ENCODE measurements at regions not wholly inside any gene's neighbourhood (a gene's known extent, or its start where the extent isn't known, plus 50 kb on each side); places are given as distances from the start of the nearest gene placed in this dataset.

- ATAC-seq: no peak
- no peak for TF ChIP-seq POLR2A (IDR thresholded peaks at IDR 0.05)
- no peak for TF ChIP-seq CTCF (IDR thresholded peaks at IDR 0.05)
- Histone ChIP-seq H3K4me1 (no peaks in the 10 kb centered on the region), H3K9me3 (no peaks in the 10 kb centered on the region), H3K27ac (no peak overlapping the region), H3K4me3 (no peak overlapping the region), H3K27me3 (no peaks in the 10 kb centered on the region), H3K36me3 (replicated peaks in 1 of 2; ENCODE audit: insufficient read depth in 1 of 2, low read depth in 2 of 2) (no peaks in the 10 kb centered on the region)
- intact Hi-C loops (cut with DNase I): no loop called here
- DNase-seq: no peak
- WGBS, 2 donors: 70 to 73% methylated on average over 5 of the region's 5 CpGs
Observed at GRCh38 chr14:87879389-87879788, 113.6 kb downstream of the GALC start.

- no peak overlapping the region for H3K27ac ChIP-seq
- no peaks in the 10 kb centered on the region for H3K9me3 ChIP-seq
- no peaks in the 10 kb centered on the region for H3K4me1 ChIP-seq
- no peaks in the 10 kb centered on the region for H3K36me3 ChIP-seq (replicated peaks in 1 of 2; ENCODE audit: insufficient read depth in 1 of 2, low read depth in 2 of 2)
- DNase-seq: no peak
- WGBS, 2 donors: 24 to 25% methylated on average over 2 of the region's 2 CpGs
- no peak overlapping the region for H3K4me3 ChIP-seq
- no peaks in the 10 kb centered on the region for H3K27me3 ChIP-seq
- TF ChIP-seq CTCF (IDR thresholded peaks at IDR 0.05): no peak
- ATAC-seq: no peak
- intact Hi-C loops (cut with DNase I): no loop called here
Observed at GRCh38 chr14:87878959-87879358, 114.0 kb downstream of the GALC start.

- WGBS, 2 donors: 83 to 89% methylated on average over 6 of the region's 6 CpGs
- Histone ChIP-seq H3K4me3 (no peak overlapping the region), H3K27me3 (no peaks in the 10 kb centered on the region), H3K36me3 (replicated peaks in 1 of 2; ENCODE audit: insufficient read depth in 1 of 2, low read depth in 2 of 2) (no peaks in the 10 kb centered on the region), H3K4me1 (no peaks in the 10 kb centered on the region), H3K27ac (no peak overlapping the region), H3K9me3 (no peaks in the 10 kb centered on the region)
- ATAC-seq: no peak
- no peak for DNase-seq
- intact Hi-C loops (cut with DNase I): no loop called here
- TF ChIP-seq POLR2A (IDR thresholded peaks at IDR 0.05): no peak
- TF ChIP-seq CTCF (IDR thresholded peaks at IDR 0.05): no peak
Observed at GRCh38 chr14:87877877-87878276, 115.1 kb downstream of the GALC start.

- ATAC-seq (no peak), DNase-seq (no peak)
- WGBS, 2 donors: 20 to 26% methylated on average over 2 of the region's 2 CpGs
- H3K36me3 ChIP-seq (replicated peaks in 1 of 2; ENCODE audit: insufficient read depth in 1 of 2, low read depth in 2 of 2): no peaks in the 10 kb centered on the region
- no peaks in the 10 kb centered on the region for H3K27me3 ChIP-seq
- H3K9me3 ChIP-seq: no peaks in the 10 kb centered on the region
- H3K27ac ChIP-seq: no peak overlapping the region
- intact Hi-C loops (cut with DNase I): no loop called here
- no peak overlapping the region for H3K4me3 ChIP-seq
- no peak for TF ChIP-seq POLR2A (IDR thresholded peaks at IDR 0.05)
- TF ChIP-seq CTCF (IDR thresholded peaks at IDR 0.05): no peak
- H3K4me1 ChIP-seq: no peaks in the 10 kb centered on the region
Observed at GRCh38 chr14:87874676-87875075, 118.3 kb downstream of the GALC start.

GRCh38 chr14:87873741-87874140, 119.2 kb downstream of the GALC start:
- Histone ChIP-seq H3K36me3 (replicated peaks in 1 of 2; ENCODE audit: insufficient read depth in 1 of 2, low read depth in 2 of 2) (no peaks in the 10 kb centered on the region), H3K9me3 (no peaks in the 10 kb centered on the region), H3K4me3 (no peak overlapping the region), H3K27me3 (no peaks in the 10 kb centered on the region), H3K4me1 (no peaks in the 10 kb centered on the region), H3K27ac (no peak overlapping the region)
- ATAC-seq (no peak), DNase-seq (no peak)
- 73 to 80% methylated on average over 1 of the region's 1 CpG for WGBS, 2 donors
- TF ChIP-seq POLR2A (IDR thresholded peaks at IDR 0.05): no peak
- TF ChIP-seq CTCF (IDR thresholded peaks at IDR 0.05): no peak
- intact Hi-C loops (cut with DNase I): no loop called here

Measured in body of pancreas (tissue), 4 donors.